HepG2 (cell line): ENCODE measurements at regions not wholly inside any gene's neighbourhood (a gene's known extent, or its start where the extent isn't known, plus 50 kb on each side); places are given as distances from the start of the nearest gene placed in this dataset.

Experiments
- ETV6 ChIP-seq: sonication (generic); formaldehyde crosslinking; conservative IDR thresholded peaks from 2 replicates; pipeline ENCODE4 v1.4.0; 2020; ENCODE audit warnings: missing genetic modification reagents
- HNF4G ChIP-seq, 2 experiments: sonication (generic) in 1 of 2; formaldehyde crosslinking in 1 of 2; IDR thresholded peaks; 2 replicates each; pipeline versions ENCODE4 v1.4.0 to v1.6.1; 2011 to 2020; ENCODE audit warnings: borderline replicate concordance in 2 of 2, low read depth in 2 of 2, mild to moderate bottlenecking in 2 of 2, low read length in 1 of 2, missing genetic modification reagents in 1 of 2, moderate library complexity in 1 of 2
- HNRNPUL1 ChIP-seq: fragments of 200-400 bp; formaldehyde crosslinking; IDR thresholded peaks from 2 replicates; pipeline ENCODE4 v1.6.1; 2017; ENCODE audit warnings: low read depth, mild to moderate bottlenecking, low read length, moderate library complexity
- MAFK ChIP-seq, 2 experiments: IDR thresholded peaks in 1 of 2; conservative IDR thresholded peaks in 1 of 2; 2 replicates each; pipeline ENCODE4 v1.6.1; 2011; ENCODE audit warnings: improper control_type of control experiment in 2 of 2, low read length in 2 of 2
- MTA3 ChIP-seq: sonication (generic); formaldehyde crosslinking; IDR thresholded peaks from 2 replicates; pipeline ENCODE4 v1.4.0; 2020; ENCODE audit warnings: missing genetic modification reagents
- NFE2L1 ChIP-seq: sonication (generic); formaldehyde crosslinking; IDR thresholded peaks from 2 replicates; pipeline ENCODE4 v1.4.0; 2020; ENCODE audit warnings: missing genetic modification reagents, mild to moderate bottlenecking, borderline replicate concordance
- SIX1 ChIP-seq: sonication (generic); formaldehyde crosslinking; IDR thresholded peaks from 2 replicates; pipeline ENCODE4 v1.4.0; 2020; ENCODE audit warnings: missing genetic modification reagents, borderline replicate concordance
- SNRNP70 ChIP-seq: fragments of 200-400 bp; formaldehyde crosslinking; IDR thresholded peaks from 2 replicates; pipeline ENCODE4 v1.6.1; 2017; ENCODE audit warnings: mild to moderate bottlenecking, low read depth, low read length, moderate library complexity
- ZNF124 ChIP-seq: sonication (generic); formaldehyde crosslinking; IDR thresholded peaks from 2 replicates; pipeline ENCODE4 v1.4.0; 2020; ENCODE audit warnings: missing genetic modification reagents
- ZNF230 ChIP-seq: sonication (generic); formaldehyde crosslinking; IDR thresholded peaks from 2 replicates; pipeline ENCODE4 v1.4.0; 2020; ENCODE audit warnings: mild to moderate bottlenecking, missing genetic modification reagents
- ZSCAN31 ChIP-seq: sonication (generic); formaldehyde crosslinking; IDR thresholded peaks from 2 replicates; pipeline ENCODE4 v1.5.0; 2020; ENCODE audit warnings: low read depth, mild to moderate bottlenecking, missing genetic modification reagents
- TF ChIP-seq, protein P1 (sequence below): sonication (generic); formaldehyde crosslinking; IDR thresholded peaks from 2 replicates; pipeline ENCODE4 v1.5.1; 2020; ENCODE audit warnings: missing genetic modification reagents, mild to moderate bottlenecking, borderline replicate concordance
- TF ChIP-seq, protein P2 (sequence below): fragments of 450-650 bp; IDR thresholded peaks from 2 replicates; pipeline ENCODE4 v1.6.1; 2016
- TF ChIP-seq, protein P3 (sequence below): sonication (generic); formaldehyde crosslinking; IDR thresholded peaks from 2 replicates; pipeline ENCODE4 v1.4.0; 2020; ENCODE audit warnings: mild to moderate bottlenecking, missing genetic modification reagents
- TF ChIP-seq, protein P4 (sequence below): sonication (generic); formaldehyde crosslinking; IDR thresholded peaks from 2 replicates; pipeline ENCODE4 v1.4.0; 2020; ENCODE audit warnings: mild to moderate bottlenecking, missing genetic modification reagents
- TF ChIP-seq, protein P5 (sequence below): sonication (generic); formaldehyde crosslinking; IDR thresholded peaks from 2 replicates; pipeline ENCODE4 v1.8.1; 2023; ENCODE audit warnings: mild to moderate bottlenecking, missing genetic modification reagents, borderline replicate concordance
- TF ChIP-seq, protein P6 (sequence below): sonication (generic); formaldehyde crosslinking; IDR thresholded peaks from 2 replicates; pipeline ENCODE4 v1.8.0; 2023; ENCODE audit warnings: mild to moderate bottlenecking, missing genetic modification reagents

DNA sequence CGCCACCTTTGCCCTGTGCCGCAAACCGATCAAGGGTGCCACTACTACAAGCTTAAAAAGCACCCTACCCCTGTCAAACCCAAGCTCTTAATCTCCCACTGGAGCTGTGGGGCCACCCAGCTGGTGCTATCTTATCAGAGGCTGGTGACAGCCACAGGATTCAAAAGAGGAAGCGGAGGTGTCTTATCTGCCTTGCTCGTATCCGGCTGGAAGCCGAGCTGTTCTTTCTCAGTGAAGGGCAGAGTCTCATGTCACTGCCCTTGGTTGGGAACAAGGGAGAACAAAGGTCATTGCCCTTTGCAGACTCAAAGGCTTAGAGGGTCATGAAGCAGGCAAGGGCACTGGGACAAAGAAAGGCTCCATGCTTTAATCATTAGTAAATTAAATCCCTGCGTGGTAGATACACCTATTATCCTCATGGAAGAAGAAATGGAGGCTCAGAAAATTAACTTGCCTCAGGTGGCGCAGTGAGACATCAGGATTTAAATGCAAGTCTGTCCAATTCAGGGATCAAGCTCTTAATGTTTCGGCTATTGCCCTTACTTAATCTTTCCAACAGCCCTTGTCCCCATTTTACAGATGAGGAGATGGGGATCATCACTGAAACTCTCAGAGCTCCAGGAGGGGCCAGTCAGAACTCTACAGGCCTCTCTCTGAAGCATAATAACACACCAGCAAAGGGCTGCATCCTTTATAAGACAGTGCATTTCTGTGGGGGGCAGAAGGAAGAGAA lies 360.0 kb upstream of the PROK2 start (continued):
- TF ChIP-seq, protein P1, sequence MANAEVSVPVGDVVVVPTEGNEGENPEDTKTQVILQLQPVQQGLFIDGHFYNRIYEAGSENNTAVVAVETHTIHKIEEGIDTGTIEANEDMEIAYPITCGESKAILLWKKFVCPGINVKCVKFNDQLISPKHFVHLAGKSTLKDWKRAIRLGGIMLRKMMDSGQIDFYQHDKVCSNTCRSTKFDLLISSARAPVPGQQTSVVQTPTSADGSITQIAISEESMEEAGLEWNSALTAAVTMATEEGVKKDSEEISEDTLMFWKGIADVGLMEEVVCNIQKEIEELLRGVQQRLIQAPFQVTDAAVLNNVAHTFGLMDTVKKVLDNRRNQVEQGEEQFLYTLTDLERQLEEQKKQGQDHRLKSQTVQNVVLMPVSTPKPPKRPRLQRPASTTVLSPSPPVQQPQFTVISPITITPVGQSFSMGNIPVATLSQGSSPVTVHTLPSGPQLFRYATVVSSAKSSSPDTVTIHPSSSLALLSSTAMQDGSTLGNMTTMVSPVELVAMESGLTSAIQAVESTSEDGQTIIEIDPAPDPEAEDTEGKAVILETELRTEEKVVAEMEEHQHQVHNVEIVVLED (CRISPR knock-in tag) = no peak
- TF ChIP-seq, protein P2, sequence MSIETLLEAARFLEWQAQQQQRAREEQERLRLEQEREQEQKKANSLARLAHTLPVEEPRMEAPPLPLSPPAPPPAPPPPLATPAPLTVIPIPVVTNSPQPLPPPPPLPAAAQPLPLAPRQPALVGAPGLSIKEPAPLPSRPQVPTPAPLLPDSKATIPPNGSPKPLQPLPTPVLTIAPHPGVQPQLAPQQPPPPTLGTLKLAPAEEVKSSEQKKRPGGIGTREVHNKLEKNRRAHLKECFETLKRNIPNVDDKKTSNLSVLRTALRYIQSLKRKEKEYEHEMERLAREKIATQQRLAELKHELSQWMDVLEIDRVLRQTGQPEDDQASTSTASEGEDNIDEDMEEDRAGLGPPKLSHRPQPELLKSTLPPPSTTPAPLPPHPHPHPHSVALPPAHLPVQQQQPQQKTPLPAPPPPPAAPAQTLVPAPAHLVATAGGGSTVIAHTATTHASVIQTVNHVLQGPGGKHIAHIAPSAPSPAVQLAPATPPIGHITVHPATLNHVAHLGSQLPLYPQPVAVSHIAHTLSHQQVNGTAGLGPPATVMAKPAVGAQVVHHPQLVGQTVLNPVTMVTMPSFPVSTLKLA = no peak
- TF ChIP-seq, protein P3, sequence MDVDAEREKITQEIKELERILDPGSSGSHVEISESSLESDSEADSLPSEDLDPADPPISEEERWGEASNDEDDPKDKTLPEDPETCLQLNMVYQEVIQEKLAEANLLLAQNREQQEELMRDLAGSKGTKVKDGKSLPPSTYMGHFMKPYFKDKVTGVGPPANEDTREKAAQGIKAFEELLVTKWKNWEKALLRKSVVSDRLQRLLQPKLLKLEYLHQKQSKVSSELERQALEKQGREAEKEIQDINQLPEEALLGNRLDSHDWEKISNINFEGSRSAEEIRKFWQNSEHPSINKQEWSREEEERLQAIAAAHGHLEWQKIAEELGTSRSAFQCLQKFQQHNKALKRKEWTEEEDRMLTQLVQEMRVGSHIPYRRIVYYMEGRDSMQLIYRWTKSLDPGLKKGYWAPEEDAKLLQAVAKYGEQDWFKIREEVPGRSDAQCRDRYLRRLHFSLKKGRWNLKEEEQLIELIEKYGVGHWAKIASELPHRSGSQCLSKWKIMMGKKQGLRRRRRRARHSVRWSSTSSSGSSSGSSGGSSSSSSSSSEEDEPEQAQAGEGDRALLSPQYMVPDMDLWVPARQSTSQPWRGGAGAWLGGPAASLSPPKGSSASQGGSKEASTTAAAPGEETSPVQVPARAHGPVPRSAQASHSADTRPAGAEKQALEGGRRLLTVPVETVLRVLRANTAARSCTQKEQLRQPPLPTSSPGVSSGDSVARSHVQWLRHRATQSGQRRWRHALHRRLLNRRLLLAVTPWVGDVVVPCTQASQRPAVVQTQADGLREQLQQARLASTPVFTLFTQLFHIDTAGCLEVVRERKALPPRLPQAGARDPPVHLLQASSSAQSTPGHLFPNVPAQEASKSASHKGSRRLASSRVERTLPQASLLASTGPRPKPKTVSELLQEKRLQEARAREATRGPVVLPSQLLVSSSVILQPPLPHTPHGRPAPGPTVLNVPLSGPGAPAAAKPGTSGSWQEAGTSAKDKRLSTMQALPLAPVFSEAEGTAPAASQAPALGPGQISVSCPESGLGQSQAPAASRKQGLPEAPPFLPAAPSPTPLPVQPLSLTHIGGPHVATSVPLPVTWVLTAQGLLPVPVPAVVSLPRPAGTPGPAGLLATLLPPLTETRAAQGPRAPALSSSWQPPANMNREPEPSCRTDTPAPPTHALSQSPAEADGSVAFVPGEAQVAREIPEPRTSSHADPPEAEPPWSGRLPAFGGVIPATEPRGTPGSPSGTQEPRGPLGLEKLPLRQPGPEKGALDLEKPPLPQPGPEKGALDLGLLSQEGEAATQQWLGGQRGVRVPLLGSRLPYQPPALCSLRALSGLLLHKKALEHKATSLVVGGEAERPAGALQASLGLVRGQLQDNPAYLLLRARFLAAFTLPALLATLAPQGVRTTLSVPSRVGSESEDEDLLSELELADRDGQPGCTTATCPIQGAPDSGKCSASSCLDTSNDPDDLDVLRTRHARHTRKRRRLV = no peak
- no peak for TF ChIP-seq ZNF230 (CRISPR knock-in tag)
- TF ChIP-seq HNF4G (IDR thresholded peaks at IDR 0.05; ENCODE audit: borderline replicate concordance, low read depth, low read length) = peak; percentile 73
- peak; percentile 95 for TF ChIP-seq HNF4G (CRISPR knock-in tag; IDR thresholded peaks at IDR 0.05; ENCODE audit: borderline replicate concordance, low read depth)
- TF ChIP-seq MTA3 = no peak
- no peak for TF ChIP-seq ETV6 (CRISPR knock-in tag)
- no peak for TF ChIP-seq SIX1 (CRISPR knock-in tag)
- TF ChIP-seq, protein P4, sequence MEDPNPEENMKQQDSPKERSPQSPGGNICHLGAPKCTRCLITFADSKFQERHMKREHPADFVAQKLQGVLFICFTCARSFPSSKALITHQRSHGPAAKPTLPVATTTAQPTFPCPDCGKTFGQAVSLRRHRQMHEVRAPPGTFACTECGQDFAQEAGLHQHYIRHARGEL = no peak
- no peak for TF ChIP-seq SNRNP70
- no peak for TF ChIP-seq MAFK (conservative IDR thresholded peaks at IDR 0.05 in 1 of 2, IDR thresholded peaks at IDR 0.05 in 1 of 2; ENCODE audit: low read length in 2 of 2)
- TF ChIP-seq NFE2L1 (CRISPR knock-in tag) = no peak
- TF ChIP-seq, protein P5, sequence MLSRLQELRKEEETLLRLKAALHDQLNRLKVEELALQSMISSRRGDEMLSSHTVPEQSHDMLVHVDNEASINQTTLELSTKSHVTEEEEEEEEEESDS (CRISPR knock-in tag) = no peak
- TF ChIP-seq ZNF124 (CRISPR knock-in tag) = no peak; the same call in none of the 2 replicates
- no peak for TF ChIP-seq ZSCAN31 (CRISPR knock-in tag)
- TF ChIP-seq, protein P6, sequence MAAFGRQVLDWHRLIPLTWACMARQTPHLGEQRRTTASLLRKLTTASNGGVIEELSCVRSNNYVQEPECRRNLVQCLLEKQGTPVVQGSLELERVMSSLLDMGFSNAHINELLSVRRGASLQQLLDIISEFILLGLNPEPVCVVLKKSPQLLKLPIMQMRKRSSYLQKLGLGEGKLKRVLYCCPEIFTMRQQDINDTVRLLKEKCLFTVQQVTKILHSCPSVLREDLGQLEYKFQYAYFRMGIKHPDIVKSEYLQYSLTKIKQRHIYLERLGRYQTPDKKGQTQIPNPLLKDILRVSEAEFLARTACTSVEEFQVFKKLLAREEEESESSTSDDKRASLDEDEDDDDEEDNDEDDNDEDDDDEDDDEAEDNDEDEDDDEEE (CRISPR knock-in tag) = no peak
- TF ChIP-seq HNRNPUL1 = no peak
